ENCODE measurements at regions not wholly inside any gene's neighbourhood (a gene's known extent, or its start where the extent isn't known, plus 50 kb on each side); places are given as distances from the start of the nearest gene placed in this dataset.
"Not testable (repeated sequence)": the region's sequence is repeated elsewhere in the genome, so short reads cannot be mapped to it uniquely, and the experiment has no call there.

GRCh38 chr21:27769763-27770162 is 802.9 kb upstream of the ADAMTS5 start:
- no peak for DNase-seq (ENCODE audit: low spot score)

- not testable (repeated sequence) for DNase-seq (ENCODE audit: low spot score)
Measured at GRCh38 chr21:27768046-27768637, 801.3 kb upstream of the ADAMTS5 start.

GRCh38 chr21:27764056-27764455 is 797.2 kb upstream of the ADAMTS5 start:
- DNase-seq (ENCODE audit: low spot score): no peak

- DNase-seq (ENCODE audit: low spot score): no peak
Measured at GRCh38 chr21:27761623-27762022, 794.7 kb upstream of the ADAMTS5 start.

DNA sequence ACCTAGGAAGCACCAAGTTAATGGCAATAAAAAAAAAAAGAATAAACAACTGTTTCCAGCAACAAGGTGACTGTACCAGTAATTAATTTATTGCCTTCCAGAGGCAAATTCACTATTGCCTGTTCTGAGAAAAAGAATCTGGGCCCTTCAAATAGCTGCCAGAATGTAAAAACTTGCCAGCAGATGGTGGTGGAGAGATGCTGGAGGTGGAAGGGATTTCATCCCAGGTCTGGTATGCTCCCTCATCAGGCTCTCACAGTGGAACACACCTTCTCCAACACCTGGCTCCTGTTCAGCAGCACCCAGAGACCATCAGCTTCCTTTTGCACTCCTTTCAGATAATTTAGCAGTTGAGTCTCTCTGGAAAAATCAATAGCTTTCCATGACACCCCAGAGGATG is 792.9 kb upstream of the ADAMTS5 start:
- no peak for DNase-seq (ENCODE audit: low spot score)

GRCh38 chr21:27759091-27759659 is 792.3 kb upstream of the ADAMTS5 start:
- peak; percentile 49 for DNase-seq (ENCODE audit: low spot score)

DNA sequence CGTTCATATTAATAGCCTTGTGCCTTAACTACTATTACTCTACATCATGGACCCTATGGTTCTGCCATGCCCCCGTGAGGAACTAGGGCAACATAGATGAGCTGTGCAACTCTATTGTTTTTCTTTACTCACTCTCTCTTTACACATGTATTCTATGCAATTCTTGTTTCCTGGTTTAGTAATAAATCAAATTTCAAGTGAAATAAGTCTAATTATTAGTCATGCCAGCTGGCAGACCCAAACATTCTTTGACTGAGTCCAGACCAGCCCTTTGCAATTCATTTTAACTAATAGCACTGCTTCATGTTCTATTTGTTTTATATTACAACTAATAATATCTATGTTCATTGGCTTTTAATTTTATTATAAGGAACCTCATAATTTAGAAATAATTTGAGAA is 789.3 kb upstream of the ADAMTS5 start:
- no peak for DNase-seq (ENCODE audit: low spot score)

DNA sequence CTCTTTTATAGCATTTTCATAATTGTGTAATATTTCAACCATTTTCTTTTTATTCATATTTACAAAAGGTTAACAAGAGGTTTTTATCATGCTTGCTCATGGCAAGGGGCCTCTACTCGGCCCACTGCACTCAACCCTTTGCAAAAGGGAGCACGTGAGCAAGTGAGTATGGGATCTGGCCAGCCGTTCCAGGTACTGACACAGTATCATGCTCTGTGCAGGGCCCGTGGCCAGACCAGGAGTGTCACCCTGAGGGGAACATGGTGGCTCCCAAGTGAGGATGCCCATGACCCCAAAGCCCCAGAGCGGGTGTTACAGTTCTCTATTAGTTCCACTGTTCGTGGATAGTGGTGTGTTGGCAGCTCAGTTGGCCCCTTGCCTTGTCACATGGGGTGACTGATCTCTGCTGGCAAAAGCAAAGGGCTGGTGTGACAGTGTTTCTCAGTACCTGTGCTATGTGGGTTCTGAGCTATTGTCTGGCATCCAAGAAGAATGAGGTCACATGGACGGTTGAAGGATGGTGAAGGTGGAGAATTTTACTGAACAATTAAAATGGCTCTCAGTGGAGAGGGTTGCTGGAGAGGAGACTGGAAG is 777.2 kb upstream of the ADAMTS5 start:
- no peak for DNase-seq (ENCODE audit: low spot score)

DNA sequence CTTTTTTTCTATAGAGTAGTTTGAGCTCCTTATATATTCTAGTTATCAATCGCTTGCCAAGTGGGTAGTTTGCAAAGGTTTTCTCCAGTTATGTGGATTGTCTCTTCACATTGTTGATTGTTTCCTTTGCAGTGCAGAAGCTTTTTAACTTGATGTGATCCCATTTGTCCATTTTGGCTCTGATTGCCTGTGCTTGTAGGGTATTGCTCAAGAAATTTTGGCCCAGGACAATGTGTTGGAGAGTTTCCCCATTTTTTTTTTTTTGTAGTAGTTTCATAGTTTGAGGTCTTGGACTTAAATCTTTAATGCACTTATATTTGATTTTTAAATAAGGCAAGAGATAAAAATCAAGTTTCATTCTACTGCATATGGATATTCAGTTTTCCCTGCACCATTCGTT is 774.8 kb upstream of the ADAMTS5 start:
- DNase-seq (ENCODE audit: low spot score): no peak

DNA sequence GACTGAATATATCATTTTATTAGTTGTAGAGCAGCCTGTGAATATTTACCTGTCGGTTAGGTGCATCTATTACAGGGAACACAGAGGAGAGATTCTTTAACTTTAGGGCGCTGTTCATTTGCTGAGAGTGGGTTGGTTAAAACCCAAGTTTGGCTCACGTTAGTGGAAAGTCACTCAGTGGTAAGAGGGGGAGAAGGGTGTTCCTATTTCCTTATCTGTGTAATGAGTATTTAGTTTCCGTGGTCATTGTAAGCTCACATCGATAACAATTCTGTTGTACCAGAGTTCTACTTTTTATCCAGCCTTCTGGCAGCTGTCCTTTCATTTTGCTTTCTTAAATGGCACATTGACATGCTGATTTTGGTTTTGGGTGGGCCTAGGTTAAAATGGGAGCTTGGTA is 773.2 kb upstream of the ADAMTS5 start:
- DNase-seq (ENCODE audit: low spot score): no peak

GRCh38 chr21:27739187-27739586 is 772.3 kb upstream of the ADAMTS5 start:
- DNase-seq (ENCODE audit: low spot score): no peak

DNA sequence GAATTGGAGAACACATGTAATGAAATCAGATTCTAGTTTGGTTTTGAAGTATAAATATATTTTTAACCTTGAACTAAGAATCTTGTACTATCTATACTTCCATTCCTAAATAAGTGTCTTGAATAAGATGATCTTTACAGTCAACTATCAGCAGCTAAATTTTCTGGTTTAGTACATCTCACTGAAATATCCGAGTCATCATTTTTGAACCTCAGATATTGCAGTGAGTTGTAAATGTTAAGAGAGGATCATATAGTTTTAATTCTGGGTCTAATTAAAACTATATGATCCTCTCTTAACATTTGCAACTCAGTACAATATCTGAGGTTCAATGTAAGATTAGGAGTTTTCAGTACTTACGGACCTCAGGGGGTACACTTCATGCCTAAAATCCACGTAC is 768.8 kb upstream of the ADAMTS5 start:
- no peak for DNase-seq (ENCODE audit: low spot score)

GRCh38 chr21:27734146-27734545 is 767.3 kb upstream of the ADAMTS5 start:
- DNase-seq (ENCODE audit: low spot score): no peak

GRCh38 chr21:27725916-27726315 is 759.0 kb upstream of the ADAMTS5 start:
- no peak for DNase-seq (ENCODE audit: low spot score)

DNA sequence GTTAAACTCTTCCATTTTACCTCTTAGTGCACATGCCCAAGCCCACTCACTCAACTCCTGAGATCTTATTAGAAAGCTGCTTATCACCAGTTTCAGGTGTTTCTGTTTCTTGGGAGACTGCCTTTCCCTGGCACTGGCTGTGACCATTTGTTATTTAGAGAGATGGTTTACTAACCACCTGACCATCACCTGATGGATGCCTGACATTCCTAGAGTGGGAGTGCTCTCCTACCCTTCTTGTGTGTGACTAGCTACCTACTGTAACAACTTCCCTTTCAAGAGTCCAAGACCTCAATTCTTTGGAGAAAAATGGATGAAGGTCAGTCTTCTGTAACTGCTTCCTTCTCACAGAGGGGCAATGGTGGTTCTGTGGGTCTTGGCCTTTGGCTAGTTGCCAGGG is 755.2 kb upstream of the ADAMTS5 start:
- DNase-seq (ENCODE audit: low spot score): no peak

GRCh38 chr21:27721675-27722074 is 754.8 kb upstream of the ADAMTS5 start:
- no peak for DNase-seq (ENCODE audit: low spot score)

DNA sequence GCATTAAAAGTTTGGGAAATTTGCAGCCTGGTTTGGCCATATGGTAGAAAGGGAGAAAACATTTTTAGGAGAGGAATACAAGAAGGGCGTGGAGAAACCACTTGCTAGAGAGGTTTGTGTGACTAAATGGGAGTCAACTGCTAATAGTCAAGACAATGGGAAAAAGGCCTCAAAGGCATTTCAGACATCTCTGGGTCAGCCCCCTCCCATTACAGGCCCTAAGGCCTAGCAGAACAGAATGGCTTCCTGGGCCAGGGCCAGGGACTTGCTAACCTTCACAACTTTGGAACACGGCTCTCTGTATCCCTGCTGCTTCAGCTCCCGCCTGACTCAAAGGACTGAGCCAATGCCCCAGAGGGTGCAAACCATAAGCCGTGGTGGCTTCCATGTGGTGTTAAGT is 752.3 kb upstream of the ADAMTS5 start:
- no peak for DNase-seq (ENCODE audit: low spot score)

GRCh38 chr21:27715131-27715530 is 748.2 kb upstream of the ADAMTS5 start:
- no peak for DNase-seq (ENCODE audit: low spot score)

GRCh38 chr21:27713154-27714109 is 746.5 kb upstream of the ADAMTS5 start:
- DNase-seq (ENCODE audit: low spot score): no peak

DNA sequence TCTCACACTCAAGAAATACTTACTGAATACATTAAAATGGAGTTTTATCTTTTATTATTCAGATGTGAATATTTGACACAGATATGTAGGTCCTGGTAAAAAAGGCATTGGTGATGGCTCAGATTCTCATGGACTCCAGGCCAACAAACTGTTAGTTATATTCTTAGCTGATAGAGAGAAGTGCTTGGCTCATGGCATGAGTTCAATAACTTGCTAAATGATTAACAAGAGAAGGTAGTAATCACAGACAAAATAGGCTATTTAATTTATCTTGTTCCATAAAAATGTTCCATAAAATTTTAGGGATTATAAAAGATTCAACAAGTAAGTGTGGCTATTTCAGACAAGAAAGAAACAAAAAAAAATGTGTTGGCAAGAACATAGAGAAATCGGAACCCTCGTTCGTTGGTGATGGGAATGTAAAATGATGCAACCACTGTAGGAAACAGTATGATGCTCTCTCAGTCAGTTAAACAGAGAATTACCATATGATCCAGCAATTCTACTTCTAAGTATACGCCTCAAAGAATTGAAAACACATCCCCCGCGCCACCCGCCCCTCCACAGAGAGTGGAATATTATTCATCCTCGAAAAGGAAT is 737.8 kb upstream of the ADAMTS5 start:
- DNase-seq (ENCODE audit: low spot score): no peak

- no peak for DNase-seq (ENCODE audit: low spot score)
Measured at GRCh38 chr21:27703791-27704190, 736.9 kb upstream of the ADAMTS5 start.

- peak; percentile 78 for DNase-seq (ENCODE audit: low spot score)
Measured at GRCh38 chr21:27700974-27701614, 734.2 kb upstream of the ADAMTS5 start.

Data from ecto neural progenitor cell (in vitro differentiated cells).